ENCODE measurements at regions not wholly inside any gene's neighbourhood (a gene's known extent, or its start where the extent isn't known, plus 50 kb on each side); places are given as distances from the start of the nearest gene placed in this dataset.
A peak's percentile ranks its signal among the peaks of the same experiment; 100 is the strongest.

DNA sequence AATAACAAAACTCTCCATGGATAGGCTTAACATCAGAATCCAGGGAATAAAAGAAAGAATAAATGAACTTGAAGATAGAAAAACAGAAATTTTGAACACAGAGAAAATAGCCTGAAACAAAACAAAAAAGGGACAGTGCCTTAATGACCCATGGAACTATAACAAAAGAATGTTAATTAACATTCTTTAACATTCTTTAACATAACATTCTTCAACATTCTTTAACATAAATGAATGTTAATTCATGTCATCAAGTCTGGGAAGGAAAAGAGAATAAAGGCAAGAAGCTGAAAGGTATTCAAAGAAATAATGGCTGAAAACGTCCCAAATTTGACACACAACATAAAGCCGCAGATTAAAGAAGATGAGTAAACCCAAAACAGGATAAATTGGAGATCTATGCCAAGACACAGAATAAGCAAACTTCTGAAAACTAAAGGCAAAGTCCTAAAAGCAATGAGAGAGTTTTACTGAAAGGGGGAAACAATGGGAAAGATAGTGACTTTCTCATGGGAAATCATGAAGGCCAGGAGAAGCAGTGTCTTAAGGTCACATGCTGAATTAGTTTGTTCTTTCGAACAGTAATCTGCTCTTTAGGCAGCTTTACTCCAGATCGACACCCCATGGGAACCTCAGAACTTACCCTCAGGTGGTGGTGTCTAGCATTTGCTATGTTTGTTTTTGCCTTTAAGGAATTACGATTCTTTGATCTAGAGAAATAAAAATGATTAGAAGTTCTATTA lies 483.0 kb downstream of the KDM4C start:
- Histone ChIP-seq H4K8ac (ENCODE audit: extremely low read depth, insufficient read depth, low read length) (no peak overlapping the region), H2BK15ac (ENCODE audit: low read length) (no peak overlapping the region), H3K23me2 (ENCODE audit: low read depth, low read length) (no peaks in the 10 kb centered on the region), H2BK5ac (ENCODE audit: low read depth, low read length) (peak overlapping the region; percentile 95), H3K23ac (ENCODE audit: insufficient read length) (no peak overlapping the region), H2BK20ac (ENCODE audit: low read length) (peak overlapping the region; percentile 28; the same call in 1 of the 2 replicates), H3K14ac (ENCODE audit: insufficient read length) (no peak overlapping the region), H3K36me3 (ENCODE audit: control insufficient read depth in 2 of 4, insufficient read depth in 4 of 4, low read length in 3 of 4) (no peaks in the 10 kb centered on the region), H2BK120ac (replicated peaks; ENCODE audit: low read depth, low read length) (peak overlapping the region; percentile 89), H4K5ac (ENCODE audit: insufficient read length, low read depth, low read length) (peak overlapping the region; percentile 58), H3K27ac (ENCODE audit: low read depth, low read length) (peak overlapping the region; percentile 84; the same call in 1 of the 2 replicates), H3K9me3 (ENCODE audit: insufficient read depth in 2 of 2, low read depth in 1 of 2, low read length in 1 of 2) (no peaks in the 10 kb centered on the region), H4K91ac (replicated peaks; ENCODE audit: insufficient read length, low read length) (peak overlapping the region; percentile 97), H3K4me3 (ENCODE audit: extremely low read depth in 1 of 4, insufficient read depth in 2 of 4, low read depth in 3 of 4, low read length in 4 of 4) (peak overlapping the region in 1 of 4 experiments; percentile 37; a peak in 1 of 8 replicates), H2BK12ac (ENCODE audit: low read depth, low read length) (peak overlapping the region; percentile 95; the same call in 1 of the 2 replicates), H4K20me1 (replicated peaks in 1 of 2; ENCODE audit: control insufficient read depth in 1 of 2, insufficient read depth in 2 of 2, low read length in 2 of 2) (no peaks in the 10 kb centered on the region), H3K4me1 (replicated peaks in 1 of 4; ENCODE audit: control insufficient read depth in 3 of 4, insufficient read depth in 4 of 4, low read length in 3 of 4) (peaks cover 0 to 8% (median 6%) of the 10 kb centered on the region in 4 experiments; a peak in 3 of 7 replicates), H3K4me2 (ENCODE audit: insufficient read depth in 1 of 2, low read depth in 2 of 2, low read length in 2 of 2) (peak overlapping the region; percentile 44 to 50), H3K79me1 (ENCODE audit: low read depth, low read length) (no peaks in the 10 kb centered on the region), H3K27me3 (replicated peaks in 1 of 4; ENCODE audit: control insufficient read depth in 3 of 4, extremely low read depth in 1 of 4, insufficient read depth in 3 of 4, low read length in 3 of 4) (no peaks in the 10 kb centered on the region), H2AFZ (ENCODE audit: low read length) (0 out of 2 replicates have a peak overlapping the region, but pooled peaks have one; percentile 61), H3K9ac (replicated peaks in 1 of 4; ENCODE audit: extremely low read depth in 1 of 4, low read depth in 3 of 4, low read length in 3 of 4) (no peak overlapping the region; a peak in 1 of 7 replicates), H2AK5ac (ENCODE audit: low read depth, low read length) (no peak overlapping the region; the same call in 1 of the 2 replicates), H3K4ac (replicated peaks; ENCODE audit: insufficient read length, low read depth, low read length) (peak overlapping the region; percentile 90), H3K18ac (ENCODE audit: extremely low read depth, low read length) (peak overlapping the region; percentile 82), H3K56ac (replicated peaks; ENCODE audit: insufficient read length, low read depth, low read length) (no peak overlapping the region), H3K79me2 (ENCODE audit: control insufficient read depth in 1 of 2, insufficient read depth in 2 of 2, low read length in 2 of 2) (no peaks in the 10 kb centered on the region)
- peak; percentile 52 for FAIRE-seq
- ChIA-PET CTCF (ENCODE audit: partially characterized antibody) (interaction anchor here (0.6 to 1.6 kb wide), 5 partner anchors 8 to 238 kb away, joined by 3 to 6 read pairs (median 4); no protein-coding TSS in a partner anchor), POLR2A (ENCODE audit: partially characterized antibody) (interaction anchor here (1.0 kb wide), 1 partner anchor 199 kb away, joined by 3 read pairs; no protein-coding TSS in a partner anchor)
- WGBS, 2 experiments (ENCODE audit: extremely low coverage in 1 of 2, insufficient coverage in 1 of 2, insufficient read length in 1 of 2, insufficient replicate concordance in 2 of 2, low coverage in 1 of 2, low lambda C conversion rate in 2 of 2, missing lambda C conversion rate in 1 of 2): 38% methylated on average over 5 of the region's 5 CpGs; no CpG with 5 or more reads in 1 of the 2 experiments
- no peak for DNase-seq (ENCODE audit: low read depth in 1 of 2, low spot score in 2 of 2)
- TF ChIP-seq EP300 (IDR thresholded peaks at IDR 0.05; ENCODE audit: borderline replicate concordance in 1 of 2, low read depth in 2 of 2, low read length in 2 of 2): peak in 1 of 2 experiments; percentile 26; a peak in 1 of 3 replicates
- TF ChIP-seq SIRT6 (IDR thresholded peaks at IDR 0.05; ENCODE audit: low read length): no peak
- TF ChIP-seq HDAC6 (IDR thresholded peaks at IDR 0.05; ENCODE audit: low read depth, low read length): no peak
- TF ChIP-seq HDAC2 (IDR thresholded peaks at IDR 0.05; ENCODE audit: borderline replicate concordance in 1 of 2, low read depth in 2 of 2, low read length in 2 of 2): 0 out of 4 replicates have a peak, but pooled peaks of 1 of the 2 experiments have one; percentile 19
- no peak for TF ChIP-seq KDM4A (IDR thresholded peaks at IDR 0.05; ENCODE audit: low read depth, low read length, severe bottlenecking)
- no peak for TF ChIP-seq CHD1 (IDR thresholded peaks at IDR 0.05; ENCODE audit: low read depth, low read length)
- peak; percentile 52 for TF ChIP-seq NANOG (IDR thresholded peaks at IDR 0.05; ENCODE audit: insufficient read depth, low read depth, low read length, poor library complexity, severe bottlenecking)

Data from H1 (cell line).